HG02571 (cell line): ENCODE measurements at regions not wholly inside any gene's neighbourhood (a gene's known extent, or its start where the extent isn't known, plus 50 kb on each side); places are given as distances from the start of the nearest gene placed in this dataset.

Experiments used
- ATAC-seq: cut with Tn5 transposase; IDR thresholded peaks from one replicate; pipeline ENCODE4 v1.9.1; 2021; ENCODE audit warnings: mild to moderate bottlenecking, moderate library complexity; ENCODE audit not compliant: unreplicated experiment

GRCh38 chr2:19785867-19786266 is 115.9 kb downstream of the TTC32 start:
- no peak for ATAC-seq

GRCh38 chr2:19785447-19785846 is 116.3 kb downstream of the TTC32 start:
- no peak for ATAC-seq

GRCh38 chr2:19784456-19784855 is 117.3 kb downstream of the TTC32 start:
- no peak for ATAC-seq

- no peak for ATAC-seq
Measured at GRCh38 chr2:19783935-19784334, 117.8 kb downstream of the TTC32 start.

GRCh38 chr2:19776941-19777514 is 124.8 kb downstream of the TTC32 start:
- no peak for ATAC-seq

GRCh38 chr2:19775838-19776237 is 125.9 kb downstream of the TTC32 start:
- no peak for ATAC-seq

GRCh38 chr2:19775315-19775714 is 126.5 kb downstream of the TTC32 start:
- ATAC-seq: no peak

- no peak for ATAC-seq
Measured at GRCh38 chr2:19774805-19775176, 127.0 kb downstream of the TTC32 start.

GRCh38 chr2:19772981-19773380 is 128.8 kb downstream of the TTC32 start:
- ATAC-seq: no peak

GRCh38 chr2:19769513-19769912 is 132.3 kb downstream of the TTC32 start:
- no peak for ATAC-seq

GRCh38 chr2:19767899-19768298 is 133.9 kb downstream of the TTC32 start:
- no peak for ATAC-seq

GRCh38 chr2:19764998-19765397 is 136.8 kb downstream of the TTC32 start:
- ATAC-seq: no peak

- ATAC-seq: no peak
Measured at GRCh38 chr2:19763731-19764130, 138.1 kb downstream of the TTC32 start.

- no peak for ATAC-seq
Measured at GRCh38 chr2:19762959-19763605, 138.7 kb downstream of the TTC32 start.

GRCh38 chr2:19762142-19762541 is 139.6 kb downstream of the TTC32 start:
- no peak for ATAC-seq

- ATAC-seq: no peak
Measured at GRCh38 chr2:19759880-19760279, 141.9 kb downstream of the TTC32 start.

GRCh38 chr2:19758658-19759057 is 143.1 kb downstream of the TTC32 start:
- ATAC-seq: no peak

GRCh38 chr2:19757586-19757985 is 144.2 kb downstream of the TTC32 start:
- ATAC-seq: no peak

- no peak for ATAC-seq
Measured at GRCh38 chr2:19754907-19755306, 146.9 kb downstream of the TTC32 start.

- ATAC-seq: no peak
Measured at GRCh38 chr2:19753818-19754217, 148.0 kb downstream of the TTC32 start.

GRCh38 chr2:19753314-19753713 is 148.5 kb downstream of the TTC32 start:
- ATAC-seq: no peak

GRCh38 chr2:19752500-19752899 is 149.3 kb downstream of the TTC32 start:
- ATAC-seq: no peak

- no peak for ATAC-seq
Measured at GRCh38 chr2:19751631-19752030, 150.2 kb downstream of the TTC32 start.
